HL-60 (cell line): ENCODE measurements at regions not wholly inside any gene's neighbourhood (a gene's known extent, or its start where the extent isn't known, plus 50 kb on each side); places are given as distances from the start of the nearest gene placed in this dataset.

Experiments used
- CTCF ChIP-seq: IDR thresholded peaks from one replicate; pipeline ENCODE4 v1.5.1; 2011; ENCODE audit warnings: low read length, control low read depth, inconsistent platforms; ENCODE audit not compliant: insufficient read depth
- REST ChIP-seq: IDR thresholded peaks from 2 replicates; pipeline ENCODE4 v1.6.1; 2012; ENCODE audit warnings: low read depth; ENCODE audit not compliant: insufficient replicate concordance

- no peak for TF ChIP-seq CTCF
- TF ChIP-seq REST, result no peak
Measured at GRCh38 chr14:56004786-56005185, 113.4 kb upstream of the PELI2 start.
